HAP-1 (cell line): ENCODE measurements at regions not wholly inside any gene's neighbourhood (a gene's known extent, or its start where the extent isn't known, plus 50 kb on each side); places are given as distances from the start of the nearest gene placed in this dataset.
"Not testable (repeated sequence)": the region's sequence is repeated elsewhere in the genome, so short reads cannot be mapped to it uniquely, and the experiment has no call there.

Experiments used
- DNase-seq, 2 experiments: peaks; one replicate each; pipeline ENCODE4 v3.0.0-alpha.2; 2016 to 2020; ENCODE audit warnings: low spot score in 2 of 2
- H3K27me3 ChIP-seq: fragments of 250-450 bp; sonication (Bioruptor Pico); 2 replicates; pipeline ENCODE4 v1.5.1; 2020; ENCODE audit warnings: low read depth, mild to moderate bottlenecking, moderate library complexity
- H3K36me3 ChIP-seq: fragments of 250-450 bp; sonication (Bioruptor Pico); replicated peaks from 2 replicates; pipeline ENCODE4 v1.5.1; 2020; ENCODE audit warnings: mild to moderate bottlenecking
- H3K4me1 ChIP-seq: fragments of 250-450 bp; sonication (Bioruptor Pico); 2 replicates; pipeline ENCODE4 v1.5.1; 2020; ENCODE audit warnings: mild to moderate bottlenecking
- H3K4me3 ChIP-seq: fragments of 250-450 bp; sonication (Bioruptor Pico); 2 replicates; pipeline ENCODE4 v1.5.1; 2020; ENCODE audit warnings: mild to moderate bottlenecking, moderate library complexity
- H3K9me3 ChIP-seq: fragments of 250-450 bp; sonication (Bioruptor Pico); 2 replicates; pipeline ENCODE4 v1.5.1; 2020; ENCODE audit warnings: mild to moderate bottlenecking, moderate library complexity
- in situ Hi-C: fragments of 300-500 bp; cut with MboI; formaldehyde crosslinking; loops from 3 replicates; pipeline ENCODE4 v1.14.3; 2020; ENCODE audit warnings: low sequenced_read_pairs, inconsistent platforms, mixed read lengths

DNA sequence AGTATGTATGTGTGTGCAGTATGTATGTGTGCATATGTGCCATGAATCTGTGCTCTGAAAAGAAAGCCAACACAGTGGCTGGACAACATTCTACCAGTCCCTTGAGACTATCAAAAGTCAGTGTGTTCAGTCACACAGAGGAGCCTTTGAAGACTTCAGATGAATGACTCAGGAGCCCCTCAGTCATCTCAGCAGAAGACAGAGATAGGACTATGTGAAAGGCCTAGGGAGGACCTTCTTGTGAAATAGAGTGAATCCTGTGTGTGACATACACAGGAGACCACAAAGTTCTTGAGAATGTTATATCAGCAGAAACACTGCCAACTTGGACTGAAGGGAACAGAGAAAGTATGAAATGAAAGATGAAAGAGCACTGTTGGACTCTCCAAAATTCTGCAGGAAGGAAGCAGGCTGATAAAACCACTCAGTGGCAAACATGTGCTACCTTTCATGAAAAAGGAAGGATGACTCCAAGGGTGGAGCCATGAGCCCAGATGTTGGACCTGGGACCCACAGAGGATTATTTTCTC, 108.4 kb downstream of the METRNL start:
- no peak for DNase-seq
- in situ Hi-C loops, result no loop called here
- no peaks in the 10 kb centered on the region for H3K36me3 ChIP-seq
- no peaks in the 10 kb centered on the region for H3K9me3 ChIP-seq
- no peaks in the 10 kb centered on the region for H3K4me1 ChIP-seq
- no peak overlapping the region for H3K4me3 ChIP-seq
- no peaks in the 10 kb centered on the region for H3K27me3 ChIP-seq

DNA sequence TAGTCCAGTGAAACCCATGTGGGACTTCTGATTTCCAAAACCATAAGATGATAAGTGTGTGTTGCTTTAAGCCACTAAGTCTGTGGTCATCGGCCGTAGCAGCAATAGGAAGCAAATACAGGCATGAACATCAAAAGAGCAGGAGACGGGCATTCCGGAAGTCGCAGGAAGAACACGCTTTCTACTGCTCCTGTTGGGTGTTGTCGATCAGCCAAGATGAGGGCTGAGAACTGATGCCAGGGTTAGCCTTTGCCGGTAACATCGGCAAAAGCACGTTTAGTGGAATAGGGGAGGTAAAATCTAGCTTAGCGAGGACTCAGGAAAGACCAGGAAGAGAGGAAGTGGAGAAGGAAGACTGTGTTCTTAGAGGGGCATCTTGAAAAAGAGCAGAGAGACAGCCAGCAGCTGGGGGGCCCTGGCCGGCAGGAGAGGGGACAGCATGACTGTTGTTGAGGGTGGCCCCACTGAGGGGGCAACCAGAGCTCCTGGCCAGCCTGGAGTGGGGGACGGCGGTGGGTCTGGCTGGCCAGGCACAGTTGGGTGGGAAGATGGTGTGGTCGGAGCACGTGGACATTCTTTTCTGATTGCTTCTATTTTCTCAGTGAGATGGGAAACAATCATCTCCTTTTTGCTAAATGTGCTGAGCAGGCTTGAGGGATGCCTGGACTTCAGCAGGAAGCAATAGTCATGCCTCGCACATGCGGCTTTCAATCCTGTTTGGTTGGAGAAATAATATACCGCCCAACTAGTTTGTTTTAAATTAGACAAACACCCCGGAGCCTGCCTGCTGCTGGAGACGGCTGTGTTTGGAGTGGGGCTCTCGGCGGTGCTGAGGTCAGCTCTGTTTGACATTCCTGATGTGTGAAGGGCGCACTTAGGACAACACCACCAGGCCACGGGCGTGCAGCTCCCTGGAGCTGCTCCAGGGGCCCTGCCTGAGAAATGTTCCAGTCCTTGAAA, 109.9 kb downstream of the METRNL start:
- in situ Hi-C loops, result no loop called here
- H3K36me3 ChIP-seq, result no peaks in the 10 kb centered on the region
- no peak overlapping the region for H3K4me3 ChIP-seq
- H3K4me1 ChIP-seq, result no peaks in the 10 kb centered on the region
- no peak for DNase-seq
- no peaks in the 10 kb centered on the region for H3K9me3 ChIP-seq
- no peaks in the 10 kb centered on the region for H3K27me3 ChIP-seq

DNA sequence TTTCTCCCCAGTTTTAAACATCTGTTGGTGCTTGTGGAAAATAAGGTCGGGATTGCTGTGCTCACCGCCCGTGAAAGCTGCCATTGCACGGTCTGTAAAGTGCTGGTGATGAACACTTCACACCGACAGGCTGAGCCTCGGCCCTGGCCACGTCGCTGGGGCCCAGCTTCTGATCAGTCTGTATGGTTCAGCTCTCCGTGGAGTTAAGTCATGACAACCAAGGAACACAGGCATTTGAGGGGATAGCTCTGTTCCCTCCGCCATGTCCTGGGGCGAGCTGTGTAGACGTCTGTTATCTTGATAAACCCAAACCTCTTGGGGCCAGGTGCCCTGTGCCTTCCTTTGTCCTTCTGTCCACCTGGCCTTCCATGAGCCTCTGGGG, 110.6 kb downstream of the METRNL start:
- H3K4me3 ChIP-seq, result no peak overlapping the region
- no peaks in the 10 kb centered on the region for H3K27me3 ChIP-seq
- H3K36me3 ChIP-seq, result no peaks in the 10 kb centered on the region
- in situ Hi-C loops, result no loop called here
- H3K4me1 ChIP-seq, result no peaks in the 10 kb centered on the region
- DNase-seq, result no peak
- H3K9me3 ChIP-seq, result no peaks in the 10 kb centered on the region

DNA sequence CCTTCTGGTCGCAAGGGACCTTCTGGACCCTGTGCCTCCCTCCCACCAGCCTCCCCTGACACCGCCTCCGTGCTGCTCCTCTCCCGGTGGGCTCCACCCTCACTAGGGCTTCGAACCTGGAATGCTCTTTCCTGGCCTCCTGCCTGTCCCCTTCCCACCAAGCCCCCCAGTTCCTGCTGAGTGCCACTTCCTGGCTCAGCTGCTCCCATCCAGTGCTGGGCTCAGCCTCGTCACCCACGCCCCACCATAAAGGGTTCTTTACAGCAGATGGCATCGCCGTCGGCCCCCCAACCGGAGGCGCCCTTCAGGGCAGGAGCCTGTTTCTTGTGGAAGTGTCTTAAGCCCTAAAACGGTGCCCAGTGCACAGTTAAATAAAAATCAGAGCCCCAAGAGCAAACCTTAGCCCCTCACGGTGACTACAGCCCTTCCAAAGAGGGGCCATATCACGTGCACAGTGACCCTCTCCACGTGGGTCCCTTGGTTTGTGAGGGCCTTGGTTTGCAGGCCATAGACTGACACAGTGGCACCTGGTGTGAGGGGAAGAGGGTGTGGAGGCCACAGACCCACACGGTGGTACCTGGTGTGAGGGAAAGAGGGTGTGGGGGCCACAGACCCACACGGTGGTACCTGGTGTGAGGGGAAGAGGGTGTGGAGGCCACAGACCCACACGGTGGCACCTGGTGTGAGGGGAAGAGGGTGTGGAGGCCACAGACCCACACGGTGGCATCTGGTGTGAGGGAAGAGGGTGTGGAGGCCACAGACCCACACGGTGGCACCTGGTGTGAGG, 111.4 kb downstream of the METRNL start:
- H3K27me3 ChIP-seq, result no peaks in the 10 kb centered on the region
- no peaks in the 10 kb centered on the region for H3K36me3 ChIP-seq
- no peaks in the 10 kb centered on the region for H3K9me3 ChIP-seq
- in situ Hi-C loops, result no loop called here
- DNase-seq, result no peak
- H3K4me3 ChIP-seq, result no peak overlapping the region
- no peaks in the 10 kb centered on the region for H3K4me1 ChIP-seq

DNA sequence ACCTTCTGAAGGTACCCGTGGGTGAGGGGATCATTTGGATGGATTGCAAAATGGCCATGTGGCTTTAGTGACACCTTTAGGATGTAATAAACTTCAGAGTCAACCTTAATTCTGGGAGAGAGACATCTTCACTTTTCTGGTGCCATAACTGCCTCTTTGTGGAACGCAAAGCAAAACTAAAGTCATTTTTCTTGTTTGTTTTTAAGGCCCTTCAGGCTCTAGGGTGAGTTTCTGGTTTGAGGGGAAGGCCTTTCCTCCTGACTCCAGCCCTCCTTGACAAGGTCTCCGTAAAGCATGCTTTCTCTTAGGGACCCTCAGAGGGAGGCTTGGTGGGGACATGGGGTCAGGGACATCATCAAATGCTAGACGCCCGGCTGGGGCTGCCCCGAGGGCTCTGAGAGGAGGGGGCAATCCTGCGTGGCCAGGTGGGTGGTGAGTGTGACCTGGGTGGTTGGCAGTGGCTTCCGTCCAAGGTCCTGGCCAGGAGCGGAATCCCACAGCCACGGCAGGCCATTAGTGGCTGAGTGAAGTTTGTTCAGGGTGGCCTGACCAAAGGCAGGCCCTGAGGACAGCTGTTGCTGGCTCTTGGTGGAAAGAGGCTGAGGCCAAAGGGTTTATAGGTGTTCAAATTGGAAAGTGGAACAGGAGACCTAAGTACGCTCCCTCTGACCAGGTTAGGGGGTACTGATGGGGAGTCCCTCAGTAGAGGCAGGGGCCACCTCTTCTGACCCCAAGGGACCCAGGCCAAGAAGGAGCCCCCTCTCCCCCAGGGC, 112.2 kb downstream of the METRNL start:
- DNase-seq, result peak in 1 of 2 experiments; percentile 3
- Histone ChIP-seq H3K9me3 (no peaks in the 10 kb centered on the region), H3K27me3 (no peaks in the 10 kb centered on the region), H3K4me3 (no peak overlapping the region), H3K36me3 (no peaks in the 10 kb centered on the region), H3K4me1 (no peaks in the 10 kb centered on the region)
- in situ Hi-C loops, result no loop called here

DNA sequence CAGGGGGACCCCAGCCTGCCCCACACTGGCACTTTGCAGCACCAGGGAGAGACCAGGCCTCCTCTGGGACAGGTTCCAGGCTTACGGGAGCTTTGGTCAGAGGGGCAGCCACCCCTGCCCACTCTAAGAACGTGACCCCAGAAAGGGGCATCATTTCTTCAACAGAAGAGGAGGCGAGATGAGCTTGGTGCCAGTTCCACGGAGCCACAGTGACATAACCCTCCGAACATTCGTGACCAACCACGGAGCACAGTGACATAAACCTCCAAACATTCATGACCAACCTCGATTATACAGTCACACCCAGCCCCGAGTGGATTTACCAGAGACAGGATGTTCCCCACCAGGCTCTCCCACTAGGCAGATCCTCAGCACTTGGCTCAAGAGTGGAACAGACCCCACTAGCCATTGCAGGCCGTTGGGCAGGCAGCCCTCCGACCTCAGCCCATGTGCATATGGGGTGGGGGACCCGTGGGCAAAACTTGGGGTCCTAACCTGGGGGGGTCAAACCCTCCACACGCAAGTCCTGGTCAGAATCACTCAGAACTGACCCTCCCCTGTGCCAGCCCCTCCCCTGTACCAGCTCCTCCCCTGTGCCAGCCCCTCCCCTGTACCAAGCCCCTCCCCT, 112.9 kb downstream of the METRNL start:
- Histone ChIP-seq H3K27me3 (no peaks in the 10 kb centered on the region), H3K4me3 (no peak overlapping the region), H3K36me3 (no peaks in the 10 kb centered on the region), H3K9me3 (no peaks in the 10 kb centered on the region), H3K4me1 (no peaks in the 10 kb centered on the region)
- DNase-seq, result peak in 1 of 2 experiments; percentile 5
- in situ Hi-C loops, result no loop called here

DNA sequence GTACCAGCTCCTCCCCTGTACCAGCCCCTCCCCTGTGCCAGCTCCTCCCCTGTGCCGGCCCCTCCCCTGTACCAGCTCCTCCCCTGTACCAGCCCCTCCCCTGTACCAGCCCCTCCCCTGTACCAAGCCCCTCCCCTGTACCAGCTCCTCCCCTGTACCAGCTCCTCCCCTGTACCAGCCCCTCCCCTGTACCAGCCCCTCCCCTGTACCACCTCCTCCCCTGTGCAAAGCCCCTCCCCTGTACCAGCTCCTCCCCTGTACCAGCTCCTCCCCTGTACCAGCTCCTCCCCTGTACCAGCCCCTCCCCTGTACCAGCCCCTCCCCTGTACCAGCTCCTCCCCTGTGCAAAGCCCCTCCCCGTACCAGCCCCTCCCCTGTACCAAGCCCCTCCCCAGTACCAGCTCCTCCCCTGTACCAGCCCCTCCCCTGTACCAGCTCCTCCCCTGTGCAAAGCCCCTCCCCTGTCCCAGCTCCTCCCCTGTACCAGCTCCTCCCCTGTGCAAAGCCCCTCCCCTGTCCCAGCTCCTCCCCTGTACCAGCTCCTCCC, 113.5 kb downstream of the METRNL start:
- H3K27me3 ChIP-seq, H3K9me3 ChIP-seq, in situ Hi-C loops, H3K36me3 ChIP-seq, DNase-seq, H3K4me3 ChIP-seq, H3K4me1 ChIP-seq: not testable (repeated sequence)

DNA sequence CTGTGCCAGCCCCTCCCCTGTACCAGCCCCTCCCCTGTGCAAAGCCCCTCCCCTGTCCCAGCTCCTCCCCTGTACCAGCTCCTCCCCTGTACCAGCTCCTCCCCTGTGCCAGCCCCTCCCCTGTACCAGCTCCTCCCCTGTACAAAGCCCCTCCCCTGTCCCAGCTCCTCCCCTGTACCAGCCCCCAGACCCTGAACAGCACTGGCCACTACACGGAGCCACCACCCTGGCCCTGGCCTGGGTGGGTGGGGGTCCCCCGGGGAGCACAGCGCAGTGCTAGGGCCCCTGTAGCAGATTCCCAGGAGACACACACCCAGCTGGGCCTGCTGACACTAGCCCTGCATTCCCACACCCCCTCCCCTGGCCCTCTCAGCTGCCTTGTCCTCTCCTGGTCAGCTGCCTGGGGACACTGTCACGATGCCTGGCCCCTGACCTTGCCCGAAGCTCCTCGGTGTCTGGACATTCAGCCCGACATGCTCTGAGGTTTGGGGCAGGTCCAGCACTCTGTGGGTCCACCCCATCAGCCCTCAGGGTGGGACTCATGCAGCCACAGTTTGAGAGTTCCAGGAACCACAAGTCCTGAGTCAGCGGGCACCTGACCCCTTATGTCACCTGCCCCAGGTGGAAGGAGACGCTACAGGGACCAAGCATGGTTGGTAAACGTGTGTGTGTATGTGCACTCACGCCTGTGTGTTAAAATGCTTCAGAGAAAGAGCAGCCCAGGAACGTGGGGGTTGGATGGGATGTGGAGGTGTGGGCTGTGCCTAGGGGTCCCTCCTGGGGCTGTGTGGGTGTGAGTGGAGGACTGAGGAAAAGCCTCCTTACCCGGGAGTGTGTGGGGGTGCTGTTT, 114.2 kb downstream of the METRNL start:
- no peaks in the 10 kb centered on the region for H3K9me3 ChIP-seq
- H3K36me3 ChIP-seq, result no peaks in the 10 kb centered on the region
- no peaks in the 10 kb centered on the region for H3K4me1 ChIP-seq
- in situ Hi-C loops, result no loop called here
- DNase-seq, result peak in 1 of 2 experiments; percentile 6
- H3K27me3 ChIP-seq, result peaks cover 3% of the 10 kb centered on the region; the same call in 1 of the 2 replicates
- H3K4me3 ChIP-seq, result no peak overlapping the region

DNA sequence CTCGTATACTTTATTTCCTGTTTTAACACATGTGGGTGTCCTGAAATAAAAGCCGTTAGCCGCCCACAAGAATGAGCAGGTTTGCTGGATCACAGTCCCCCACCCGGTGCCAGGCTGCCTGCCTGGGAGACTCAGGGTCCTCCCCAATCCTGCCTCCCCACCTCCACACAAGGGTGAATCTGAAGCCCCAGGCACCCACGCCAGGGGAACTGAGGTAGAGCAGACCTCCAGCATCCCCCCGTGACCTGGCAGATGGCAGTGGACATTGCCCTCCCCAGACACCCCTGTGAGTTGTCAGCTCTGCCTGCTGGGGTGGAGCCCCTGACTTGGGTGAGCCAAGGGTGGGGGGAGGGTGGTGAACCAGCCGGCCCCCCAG, 114.8 kb downstream of the METRNL start:
- H3K9me3 ChIP-seq, result no peaks in the 10 kb centered on the region
- in situ Hi-C loops, result no loop called here
- H3K4me3 ChIP-seq, result no peak overlapping the region
- DNase-seq, result no peak
- H3K4me1 ChIP-seq, result no peaks in the 10 kb centered on the region
- H3K27me3 ChIP-seq, result peaks cover 9% of the 10 kb centered on the region; the same call in 1 of the 2 replicates
- H3K36me3 ChIP-seq, result no peaks in the 10 kb centered on the region

DNA sequence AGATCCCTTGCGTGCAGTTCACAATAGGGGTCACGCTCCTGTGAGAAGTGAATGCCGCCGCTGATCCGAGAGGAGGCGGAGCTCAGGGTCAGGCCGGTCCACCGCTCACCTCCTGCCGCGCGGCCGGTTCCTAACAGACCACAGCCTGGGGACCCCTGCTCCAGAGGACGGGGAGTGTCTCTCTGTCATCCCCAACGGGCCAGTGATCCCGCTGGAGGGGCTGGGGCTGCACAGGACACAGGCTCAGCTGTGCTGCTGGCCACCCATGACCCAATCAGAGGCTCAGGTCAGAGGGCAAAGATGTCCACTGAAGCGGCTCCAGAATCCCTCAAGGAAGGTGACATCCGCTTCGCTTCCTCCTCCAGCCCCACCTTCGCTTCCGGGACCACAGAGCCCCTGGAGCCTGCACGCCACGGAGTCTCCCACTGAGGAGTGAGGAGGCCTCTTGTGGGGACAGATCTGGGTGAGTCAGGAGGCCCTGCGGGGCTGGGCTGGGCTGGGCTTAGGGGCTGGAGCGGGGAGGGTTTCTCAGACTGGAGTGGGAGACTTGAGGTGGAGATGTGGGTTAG, 115.4 kb downstream of the METRNL start:
- Histone ChIP-seq H3K9me3 (no peaks in the 10 kb centered on the region), H3K4me1 (no peaks in the 10 kb centered on the region), H3K27me3 (peaks cover 16% of the 10 kb centered on the region), H3K4me3 (no peak overlapping the region), H3K36me3 (no peaks in the 10 kb centered on the region)
- peak in 1 of 2 experiments; percentile 2 for DNase-seq
- in situ Hi-C loops, result no loop called here

DNA sequence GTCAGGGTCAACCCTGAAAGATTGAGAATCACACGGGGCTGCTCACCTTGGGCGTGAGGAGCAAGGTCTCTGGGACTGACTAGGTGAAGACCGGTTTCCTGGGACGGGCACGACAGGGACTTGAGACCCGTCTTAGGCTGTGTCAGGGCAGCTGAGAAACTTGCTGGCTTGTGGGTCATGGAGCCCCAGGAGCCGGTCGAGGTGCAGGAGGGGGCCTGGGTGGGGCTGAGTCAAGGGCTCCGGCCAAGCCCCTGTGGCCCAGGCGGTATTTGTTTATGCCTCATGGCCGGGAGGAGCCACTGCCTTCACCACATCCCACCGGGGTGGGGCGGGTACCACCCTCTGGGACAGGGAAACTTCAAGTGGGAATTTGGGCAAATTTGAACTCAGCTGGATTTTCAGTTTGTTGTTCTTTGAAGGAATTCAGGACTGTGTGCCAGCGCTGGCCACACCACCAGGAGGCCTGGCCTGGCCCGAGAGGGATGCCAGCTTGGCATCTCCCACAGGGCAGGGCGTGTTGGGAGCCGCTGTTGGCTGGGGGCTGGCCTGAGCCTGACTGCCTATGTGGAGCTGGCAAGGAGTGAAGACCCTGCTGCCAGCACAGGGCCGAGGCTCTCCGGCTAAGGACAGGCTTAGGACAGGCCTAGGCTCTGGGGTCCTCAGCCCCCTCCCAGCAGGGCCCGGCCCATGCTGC, 116.1 kb downstream of the METRNL start:
- Histone ChIP-seq H3K27me3 (peaks cover 22% of the 10 kb centered on the region), H3K36me3 (no peaks in the 10 kb centered on the region), H3K4me1 (no peaks in the 10 kb centered on the region), H3K9me3 (no peaks in the 10 kb centered on the region), H3K4me3 (no peak overlapping the region)
- in situ Hi-C loops, result no loop called here
- DNase-seq, result no peak

DNA sequence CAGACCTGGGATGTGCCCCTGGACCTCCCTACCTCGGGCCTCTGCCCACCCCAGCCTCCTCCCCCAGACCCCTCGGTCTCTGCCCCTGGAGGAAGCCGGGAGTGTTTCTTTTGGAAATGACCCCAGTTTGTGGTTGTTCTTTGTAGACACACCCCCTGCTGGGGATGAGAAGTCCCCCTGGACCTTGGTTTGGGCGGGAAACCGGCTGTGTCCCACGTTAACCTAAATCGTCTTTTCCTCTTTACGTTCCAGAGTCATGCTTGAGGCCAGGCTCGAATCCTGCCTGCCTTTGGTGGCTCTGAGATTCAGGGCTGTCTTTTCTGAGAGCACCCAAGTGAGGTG, 116.6 kb downstream of the METRNL start:
- DNase-seq, result no peak
- H3K9me3 ChIP-seq, result no peaks in the 10 kb centered on the region
- in situ Hi-C loops, result no loop called here
- H3K4me1 ChIP-seq, result no peaks in the 10 kb centered on the region
- no peaks in the 10 kb centered on the region for H3K36me3 ChIP-seq
- H3K4me3 ChIP-seq, result no peak overlapping the region
- H3K27me3 ChIP-seq, result peaks cover 27% of the 10 kb centered on the region
